Trophoblast cell (in vitro differentiated cells and primary cell): ENCODE measurements at regions not wholly inside any gene's neighbourhood (a gene's known extent, or its start where the extent isn't known, plus 50 kb on each side); places are given as distances from the start of the nearest gene placed in this dataset.

ENCODE experiments used
- DNase-seq, 2 donors: peaks; one replicate each; pipeline ENCODE4 v3.0.0-alpha.2; 2016
- H2AFZ ChIP-seq: 2 replicates; pipeline ENCODE4 v1.6.1; 2013; ENCODE audit warnings: low read length, moderate library complexity, mild to moderate bottlenecking; ENCODE audit not compliant: insufficient read depth, poor library complexity
- H2AK5ac ChIP-seq: 2 replicates; pipeline ENCODE4 v1.6.1; 2013; ENCODE audit warnings: mild to moderate bottlenecking, low read length
- H2BK120ac ChIP-seq: 2 replicates; pipeline ENCODE4 v1.6.1; 2013; ENCODE audit warnings: low read length, mild to moderate bottlenecking, moderate library complexity; ENCODE audit not compliant: insufficient read depth, poor library complexity
- H2BK12ac ChIP-seq: 2 replicates; pipeline ENCODE4 v1.6.1; 2013; ENCODE audit warnings: mild to moderate bottlenecking, low read length, moderate library complexity
- H2BK5ac ChIP-seq: 2 replicates; pipeline ENCODE4 v1.6.1; 2013; ENCODE audit warnings: low read length, low read depth, moderate library complexity, mild to moderate bottlenecking; ENCODE audit not compliant: poor library complexity
- H3K14ac ChIP-seq: 2 replicates; pipeline ENCODE4 v1.6.1; 2013; ENCODE audit warnings: mild to moderate bottlenecking, low read length
- H3K18ac ChIP-seq: 2 replicates; pipeline ENCODE4 v1.6.1; 2013; ENCODE audit warnings: mild to moderate bottlenecking, low read length
- H3K23ac ChIP-seq: 2 replicates; pipeline ENCODE4 v1.6.1; 2013; ENCODE audit warnings: low read length
- H3K27ac ChIP-seq: 2 replicates; pipeline ENCODE4 v1.5.1; 2013; ENCODE audit warnings: low read depth, mild to moderate bottlenecking, inconsistent platforms, low read length, moderate library complexity
- H3K27me3 ChIP-seq: 2 replicates; pipeline ENCODE4 v1.6.1; 2013; ENCODE audit warnings: inconsistent platforms, mild to moderate bottlenecking, low read length, moderate library complexity; ENCODE audit not compliant: insufficient read depth
- H3K36me3 ChIP-seq, 2 experiments: 1 replicate in 1 of 2; 2 replicates in 1 of 2; pipeline ENCODE4 v1.6.1; 2013; ENCODE audit warnings: low read length in 2 of 2, mild to moderate bottlenecking in 2 of 2, moderate library complexity in 1 of 2; ENCODE audit not compliant: insufficient read depth in 2 of 2, control insufficient read depth in 1 of 2
- H3K4ac ChIP-seq: 2 replicates; pipeline ENCODE4 v1.6.1; 2013; ENCODE audit warnings: low read depth, mild to moderate bottlenecking, low read length, moderate library complexity
- H3K4me1 ChIP-seq, 2 experiments: 1 replicate in 1 of 2; 2 replicates in 1 of 2; pipeline ENCODE4 v1.6.1; 2013; ENCODE audit warnings: low read length in 2 of 2, mild to moderate bottlenecking in 2 of 2, moderate library complexity in 1 of 2; ENCODE audit not compliant: insufficient read depth in 2 of 2, control insufficient read depth in 1 of 2
- H3K4me2 ChIP-seq: 2 replicates; pipeline ENCODE4 v1.6.1; 2013; ENCODE audit warnings: inconsistent platforms, mild to moderate bottlenecking, low read length, moderate library complexity
- H3K4me3 ChIP-seq: 2 replicates; pipeline ENCODE4 v1.5.1; 2013; ENCODE audit warnings: mild to moderate bottlenecking, low read depth, low read length, inconsistent platforms
- H3K79me1 ChIP-seq: one replicate; pipeline ENCODE4 v1.6.1; 2013; ENCODE audit warnings: low read length
- H3K79me2 ChIP-seq: 2 replicates; pipeline ENCODE4 v1.6.1; 2013; ENCODE audit warnings: low read length, mild to moderate bottlenecking; ENCODE audit not compliant: control insufficient read depth, insufficient read depth, poor library complexity
- H3K9ac ChIP-seq: 2 replicates; pipeline ENCODE4 v1.6.1; 2013; ENCODE audit warnings: mild to moderate bottlenecking, low read length
- H3K9me3 ChIP-seq: 2 replicates; pipeline ENCODE4 v1.6.1; 2013; ENCODE audit warnings: low read depth, mild to moderate bottlenecking, control low read depth, inconsistent platforms, low read length; ENCODE audit not compliant: insufficient read depth
- H4K12ac ChIP-seq: 2 replicates; pipeline ENCODE4 v1.6.1; 2013; ENCODE audit warnings: low read depth, mild to moderate bottlenecking, low read length, moderate library complexity
- H4K8ac ChIP-seq: 2 replicates; pipeline ENCODE4 v1.6.1; 2013; ENCODE audit warnings: low read depth, mild to moderate bottlenecking, low read length, moderate library complexity
- H4K91ac ChIP-seq: one replicate; pipeline ENCODE4 v1.6.1; 2013; ENCODE audit warnings: low read depth, mild to moderate bottlenecking, low read length, moderate library complexity
- WGBS: extraction: QIAGEN DNeasy Blood & Tissue Kit; methylation state at CpG from one replicate; pipeline ENCODE4 v1.1.7; 2013; ENCODE audit warnings: missing lambda C conversion rate; ENCODE audit not compliant: insufficient read length, insufficient coverage; ENCODE audit errors: extremely low coverage; 5-methylcytosine and 5-hydroxymethylcytosine counted together

DNA sequence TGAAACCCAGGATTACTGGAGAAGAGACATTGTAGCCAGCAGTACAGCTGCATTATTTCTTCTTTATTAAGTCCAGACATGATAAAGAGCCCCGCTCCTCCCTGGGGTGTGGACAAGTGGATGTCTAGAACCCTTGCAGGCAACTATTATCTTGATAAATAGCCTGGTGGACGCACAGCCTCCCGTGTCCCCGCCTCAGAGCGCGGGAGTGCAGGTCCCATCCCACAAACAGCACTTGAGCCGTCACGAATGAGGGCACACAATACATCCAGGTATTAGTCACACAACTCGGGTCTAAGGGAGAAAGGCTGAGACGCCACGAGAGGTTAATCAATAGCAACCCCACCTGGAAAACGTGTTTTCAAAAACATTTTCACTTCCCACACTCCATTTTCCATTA lies 213.2 kb upstream of the SOX1 start:
- Histone ChIP-seq H4K8ac (no peak overlapping the region), H4K91ac (no peak overlapping the region), H2BK12ac (no peak overlapping the region), H3K79me1 (no peaks in the 10 kb centered on the region), H3K4me2 (no peak overlapping the region), H3K9ac (no peak overlapping the region), H2BK120ac (no peak overlapping the region), H3K27me3 (no peaks in the 10 kb centered on the region), H3K9me3 (peaks cover 1% of the 10 kb centered on the region), H2BK5ac (no peak overlapping the region), H3K4me1 (no peaks in the 10 kb centered on the region), H3K79me2 (no peaks in the 10 kb centered on the region), H3K18ac (no peak overlapping the region), H4K12ac (no peak overlapping the region), H3K23ac (no peak overlapping the region), H3K4me3 (no peak overlapping the region), H2AFZ (no peak overlapping the region), H3K14ac (no peak overlapping the region), H2AK5ac (no peak overlapping the region), H3K4ac (no peak overlapping the region), H3K36me3 (no peaks in the 10 kb centered on the region), H3K27ac (no peak overlapping the region)
- DNase-seq = no peak
- WGBS = no CpG with 5 or more reads among the region's 12 CpGs

- Histone ChIP-seq H2BK5ac (no peak overlapping the region), H3K14ac (no peak overlapping the region), H3K27me3 (no peaks in the 10 kb centered on the region), H4K91ac (no peak overlapping the region), H3K9ac (no peak overlapping the region), H3K9me3 (peaks cover 1% of the 10 kb centered on the region), H4K12ac (no peak overlapping the region), H3K23ac (no peak overlapping the region), H3K18ac (no peak overlapping the region), H3K79me2 (no peaks in the 10 kb centered on the region), H2AK5ac (no peak overlapping the region), H2AFZ (no peak overlapping the region), H3K4ac (no peak overlapping the region), H2BK120ac (no peak overlapping the region), H3K4me3 (no peak overlapping the region), H3K27ac (no peak overlapping the region), H4K8ac (no peak overlapping the region), H2BK12ac (no peak overlapping the region), H3K79me1 (no peaks in the 10 kb centered on the region), H3K36me3 (no peaks in the 10 kb centered on the region), H3K4me1 (no peaks in the 10 kb centered on the region), H3K4me2 (no peak overlapping the region)
- no CpG with 5 or more reads among the region's 13 CpGs for WGBS
- no peak for DNase-seq
Observed at GRCh38 chr13:111854403-111854802, 212.5 kb upstream of the SOX1 start.

- Histone ChIP-seq H3K27me3 (no peaks in the 10 kb centered on the region), H2BK12ac (no peak overlapping the region), H3K23ac (no peak overlapping the region), H3K9me3 (peaks cover 3% of the 10 kb centered on the region), H2AFZ (no peak overlapping the region), H4K12ac (no peak overlapping the region), H3K4ac (no peak overlapping the region), H3K27ac (no peak overlapping the region), H3K79me2 (no peaks in the 10 kb centered on the region), H2BK5ac (no peak overlapping the region), H3K4me1 (no peaks in the 10 kb centered on the region), H2AK5ac (no peak overlapping the region), H3K4me2 (no peak overlapping the region), H3K79me1 (no peaks in the 10 kb centered on the region), H3K18ac (no peak overlapping the region), H3K4me3 (no peak overlapping the region), H3K14ac (no peak overlapping the region), H4K8ac (no peak overlapping the region), H4K91ac (no peak overlapping the region), H3K36me3 (no peaks in the 10 kb centered on the region), H2BK120ac (no peak overlapping the region), H3K9ac (no peak overlapping the region)
- WGBS = no CpG with 5 or more reads among the region's 8 CpGs
- DNase-seq = no peak
Observed at GRCh38 chr13:111855191-111855590, 211.8 kb upstream of the SOX1 start.

GRCh38 chr13:111855786-111856185 lies 211.2 kb upstream of the SOX1 start:
- Histone ChIP-seq H3K4me3 (no peak overlapping the region), H3K36me3 (no peaks in the 10 kb centered on the region), H3K23ac (no peak overlapping the region), H4K91ac (no peak overlapping the region), H4K12ac (no peak overlapping the region), H3K4ac (no peak overlapping the region), H4K8ac (no peak overlapping the region), H3K4me2 (no peak overlapping the region), H3K27me3 (no peaks in the 10 kb centered on the region), H3K9me3 (peaks cover 3% of the 10 kb centered on the region), H3K4me1 (no peaks in the 10 kb centered on the region), H3K14ac (no peak overlapping the region), H3K27ac (no peak overlapping the region), H3K9ac (no peak overlapping the region), H2BK12ac (no peak overlapping the region), H2BK120ac (no peak overlapping the region), H3K79me1 (no peaks in the 10 kb centered on the region), H3K18ac (no peak overlapping the region), H2BK5ac (no peak overlapping the region), H2AFZ (no peak overlapping the region), H3K79me2 (no peaks in the 10 kb centered on the region), H2AK5ac (no peak overlapping the region)
- no peak for DNase-seq
- no CpG with 5 or more reads among the region's 8 CpGs for WGBS
